GM12875 (cell line): ENCODE measurements at regions not wholly inside any gene's neighbourhood (a gene's known extent, or its start where the extent isn't known, plus 50 kb on each side); places are given as distances from the start of the nearest gene placed in this dataset.

Source experiments
- H3K4me3 ChIP-seq: one replicate; pipeline ENCODE4 v1.5.1; 2011; ENCODE audit warnings: low read depth, low read length, control low read depth
- TF ChIP-seq, protein P1 (sequence below): IDR thresholded peaks from 2 replicates; pipeline ENCODE4 v1.5.1; 2011; ENCODE audit warnings: low read depth, mild to moderate bottlenecking, control low read depth, inconsistent platforms, low read length, moderate library complexity, borderline replicate concordance; ENCODE audit not compliant: insufficient read depth

DNA sequence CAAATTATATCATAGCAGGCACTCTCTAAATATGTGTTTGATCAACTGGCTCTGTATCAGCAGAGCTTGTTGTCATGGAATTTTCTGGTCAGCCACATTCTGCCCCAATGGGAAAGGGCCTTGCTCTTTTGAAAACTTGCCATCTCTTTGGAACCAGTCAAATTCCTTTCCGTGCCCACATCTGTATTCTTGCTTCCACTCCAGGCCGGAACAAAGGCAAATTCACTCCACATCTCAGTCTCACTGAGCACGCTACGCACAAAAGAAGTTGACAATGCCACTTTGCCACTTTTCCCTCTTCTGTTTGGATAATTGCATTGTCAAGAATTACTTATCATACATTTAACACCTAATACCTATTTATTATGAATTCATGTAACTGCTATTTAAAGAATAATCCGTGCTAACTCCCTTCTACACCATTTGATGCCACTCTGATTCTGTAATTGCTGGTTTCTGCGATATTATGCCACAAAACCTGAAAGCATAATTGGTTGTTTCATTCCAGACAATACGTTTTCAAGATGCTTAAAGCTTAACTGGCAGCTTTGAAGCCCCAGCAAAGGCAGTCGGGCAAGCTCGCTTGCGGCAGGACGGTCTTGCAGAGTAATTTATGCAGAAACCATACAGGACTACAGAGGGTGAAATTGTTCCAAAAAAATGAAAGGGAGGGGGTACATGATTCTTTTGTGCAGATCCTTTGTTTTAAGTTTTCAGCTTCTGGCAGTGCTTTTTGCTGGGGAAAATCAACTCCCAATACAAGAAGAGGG, 277.7 kb downstream of the MSX2 start:
- TF ChIP-seq, protein P1, sequence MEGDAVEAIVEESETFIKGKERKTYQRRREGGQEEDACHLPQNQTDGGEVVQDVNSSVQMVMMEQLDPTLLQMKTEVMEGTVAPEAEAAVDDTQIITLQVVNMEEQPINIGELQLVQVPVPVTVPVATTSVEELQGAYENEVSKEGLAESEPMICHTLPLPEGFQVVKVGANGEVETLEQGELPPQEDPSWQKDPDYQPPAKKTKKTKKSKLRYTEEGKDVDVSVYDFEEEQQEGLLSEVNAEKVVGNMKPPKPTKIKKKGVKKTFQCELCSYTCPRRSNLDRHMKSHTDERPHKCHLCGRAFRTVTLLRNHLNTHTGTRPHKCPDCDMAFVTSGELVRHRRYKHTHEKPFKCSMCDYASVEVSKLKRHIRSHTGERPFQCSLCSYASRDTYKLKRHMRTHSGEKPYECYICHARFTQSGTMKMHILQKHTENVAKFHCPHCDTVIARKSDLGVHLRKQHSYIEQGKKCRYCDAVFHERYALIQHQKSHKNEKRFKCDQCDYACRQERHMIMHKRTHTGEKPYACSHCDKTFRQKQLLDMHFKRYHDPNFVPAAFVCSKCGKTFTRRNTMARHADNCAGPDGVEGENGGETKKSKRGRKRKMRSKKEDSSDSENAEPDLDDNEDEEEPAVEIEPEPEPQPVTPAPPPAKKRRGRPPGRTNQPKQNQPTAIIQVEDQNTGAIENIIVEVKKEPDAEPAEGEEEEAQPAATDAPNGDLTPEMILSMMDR = no peak
- H3K4me3 ChIP-seq = no peak overlapping the region

GRCh38 chr5:175001311-175001710, 276.9 kb downstream of the MSX2 start:
- TF ChIP-seq, protein P1 = no peak
- no peak overlapping the region for H3K4me3 ChIP-seq

DNA sequence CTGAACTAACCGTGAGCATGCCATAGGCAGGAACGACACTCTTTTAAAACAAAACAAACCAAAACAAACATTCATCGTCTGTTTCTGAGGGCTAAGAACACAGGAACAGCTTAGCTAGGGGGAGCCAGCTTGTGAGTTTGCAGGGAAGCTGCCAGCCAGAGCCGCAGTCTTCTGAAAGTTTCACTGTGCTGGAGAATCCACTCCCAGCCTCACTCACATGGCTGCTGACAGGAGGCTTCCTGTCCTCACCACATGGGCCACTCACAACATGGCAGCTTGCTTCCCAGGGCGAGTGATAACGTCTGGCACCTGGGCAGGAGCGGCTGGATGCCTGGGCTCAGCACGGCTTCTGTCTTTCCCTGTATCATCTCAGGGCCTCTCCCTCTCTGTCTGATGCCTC, 275.2 kb downstream of the MSX2 start:
- H3K4me3 ChIP-seq = no peak overlapping the region
- TF ChIP-seq, protein P1 = no peak

GRCh38 chr5:174998131-174998730, 273.8 kb downstream of the MSX2 start:
- TF ChIP-seq, protein P1 = no peak
- no peak overlapping the region for H3K4me3 ChIP-seq

- TF ChIP-seq, protein P1 = no peak
- no peak overlapping the region for H3K4me3 ChIP-seq
Observed at GRCh38 chr5:174997688-174998087, 273.3 kb downstream of the MSX2 start.

- TF ChIP-seq, protein P1 = no peak
- no peak overlapping the region for H3K4me3 ChIP-seq
Observed at GRCh38 chr5:174996941-174997340, 272.6 kb downstream of the MSX2 start.

GRCh38 chr5:174995827-174996226, 271.4 kb downstream of the MSX2 start:
- TF ChIP-seq, protein P1 = no peak
- no peak overlapping the region for H3K4me3 ChIP-seq
